C4-2B (cell line): ENCODE measurements at regions not wholly inside any gene's neighbourhood (a gene's known extent, or its start where the extent isn't known, plus 50 kb on each side); places are given as distances from the start of the nearest gene placed in this dataset.

Source experiments
- H3K27ac ChIP-seq: fragments of 450-650 bp; 2 replicates; pipeline ENCODE4 v1.5.1; 2017
- ZFX ChIP-seq: fragments of 450-650 bp; IDR thresholded peaks from 2 replicates; pipeline ENCODE4 v1.6.1; 2017
- TF ChIP-seq, protein P1 (sequence below): fragments of 450-650 bp; conservative IDR thresholded peaks from 2 replicates; pipeline ENCODE4 v1.5.1; 2017; ENCODE audit warnings: mild to moderate bottlenecking

DNA sequence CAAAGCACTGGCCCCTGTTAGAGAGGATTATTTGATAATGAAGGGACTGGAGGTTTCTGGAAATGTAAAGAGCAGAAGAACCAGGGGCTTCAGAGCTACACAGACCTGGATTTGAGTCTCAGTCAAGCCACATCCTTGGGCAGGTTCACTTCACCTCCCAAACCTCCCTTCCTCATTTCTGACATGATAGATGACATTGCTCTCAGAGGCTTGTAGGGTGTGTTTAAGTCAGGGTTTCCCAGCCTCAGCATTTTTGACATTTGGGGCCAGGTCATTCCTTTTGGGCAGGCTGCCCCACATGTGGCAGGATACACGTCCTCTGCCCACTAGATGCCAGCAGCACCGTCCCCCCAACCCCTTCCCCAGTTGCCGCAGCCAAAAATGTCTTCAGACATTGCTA, 474.6 kb downstream of the MATN1 start:
- no peak for TF ChIP-seq ZFX
- TF ChIP-seq, protein P1, sequence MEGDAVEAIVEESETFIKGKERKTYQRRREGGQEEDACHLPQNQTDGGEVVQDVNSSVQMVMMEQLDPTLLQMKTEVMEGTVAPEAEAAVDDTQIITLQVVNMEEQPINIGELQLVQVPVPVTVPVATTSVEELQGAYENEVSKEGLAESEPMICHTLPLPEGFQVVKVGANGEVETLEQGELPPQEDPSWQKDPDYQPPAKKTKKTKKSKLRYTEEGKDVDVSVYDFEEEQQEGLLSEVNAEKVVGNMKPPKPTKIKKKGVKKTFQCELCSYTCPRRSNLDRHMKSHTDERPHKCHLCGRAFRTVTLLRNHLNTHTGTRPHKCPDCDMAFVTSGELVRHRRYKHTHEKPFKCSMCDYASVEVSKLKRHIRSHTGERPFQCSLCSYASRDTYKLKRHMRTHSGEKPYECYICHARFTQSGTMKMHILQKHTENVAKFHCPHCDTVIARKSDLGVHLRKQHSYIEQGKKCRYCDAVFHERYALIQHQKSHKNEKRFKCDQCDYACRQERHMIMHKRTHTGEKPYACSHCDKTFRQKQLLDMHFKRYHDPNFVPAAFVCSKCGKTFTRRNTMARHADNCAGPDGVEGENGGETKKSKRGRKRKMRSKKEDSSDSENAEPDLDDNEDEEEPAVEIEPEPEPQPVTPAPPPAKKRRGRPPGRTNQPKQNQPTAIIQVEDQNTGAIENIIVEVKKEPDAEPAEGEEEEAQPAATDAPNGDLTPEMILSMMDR = no peak
- no peak overlapping the region for H3K27ac ChIP-seq

DNA sequence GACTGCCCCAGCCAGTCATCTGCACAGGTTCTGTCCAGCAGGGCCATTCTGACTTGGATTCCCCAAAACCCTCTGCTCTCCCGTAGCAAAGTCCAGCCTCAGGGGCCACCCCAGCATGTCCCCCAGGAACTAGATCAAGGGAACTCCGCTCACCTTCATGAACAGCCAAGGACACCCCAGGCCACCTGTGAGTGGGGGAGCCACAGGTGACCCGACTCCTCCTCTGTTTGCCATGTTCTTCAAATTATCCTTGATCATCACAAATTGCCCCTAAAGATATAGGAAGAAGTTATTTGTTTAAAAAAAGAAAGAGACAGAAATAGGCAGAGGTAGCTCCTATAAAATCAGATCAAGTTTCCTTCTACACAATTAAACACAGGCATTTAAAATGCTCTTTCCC, 475.0 kb downstream of the MATN1 start:
- no peak overlapping the region for H3K27ac ChIP-seq
- no peak for TF ChIP-seq ZFX
- TF ChIP-seq, protein P1 = no peak

DNA sequence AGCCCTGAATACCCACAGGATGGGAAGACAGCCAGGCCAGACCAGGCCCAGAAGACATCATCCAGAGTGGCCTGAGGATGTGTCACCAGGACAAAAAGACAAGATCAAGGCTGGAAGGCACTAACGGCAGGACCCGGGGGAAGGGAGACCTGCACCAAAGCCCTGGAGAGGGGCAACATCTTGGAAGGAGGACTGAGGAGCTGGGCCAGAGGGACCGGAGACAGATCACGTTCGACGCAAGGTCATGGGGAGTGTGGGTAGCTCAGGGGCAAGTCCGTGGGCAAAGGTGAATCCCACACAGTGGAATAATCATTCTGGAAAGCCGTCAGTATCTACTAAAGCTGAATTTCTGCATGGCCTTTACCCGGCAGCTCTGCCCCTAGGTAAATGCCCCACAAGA, 478.6 kb downstream of the MATN1 start:
- H3K27ac ChIP-seq = no peak overlapping the region
- TF ChIP-seq, protein P1 = no peak
- no peak for TF ChIP-seq ZFX

DNA sequence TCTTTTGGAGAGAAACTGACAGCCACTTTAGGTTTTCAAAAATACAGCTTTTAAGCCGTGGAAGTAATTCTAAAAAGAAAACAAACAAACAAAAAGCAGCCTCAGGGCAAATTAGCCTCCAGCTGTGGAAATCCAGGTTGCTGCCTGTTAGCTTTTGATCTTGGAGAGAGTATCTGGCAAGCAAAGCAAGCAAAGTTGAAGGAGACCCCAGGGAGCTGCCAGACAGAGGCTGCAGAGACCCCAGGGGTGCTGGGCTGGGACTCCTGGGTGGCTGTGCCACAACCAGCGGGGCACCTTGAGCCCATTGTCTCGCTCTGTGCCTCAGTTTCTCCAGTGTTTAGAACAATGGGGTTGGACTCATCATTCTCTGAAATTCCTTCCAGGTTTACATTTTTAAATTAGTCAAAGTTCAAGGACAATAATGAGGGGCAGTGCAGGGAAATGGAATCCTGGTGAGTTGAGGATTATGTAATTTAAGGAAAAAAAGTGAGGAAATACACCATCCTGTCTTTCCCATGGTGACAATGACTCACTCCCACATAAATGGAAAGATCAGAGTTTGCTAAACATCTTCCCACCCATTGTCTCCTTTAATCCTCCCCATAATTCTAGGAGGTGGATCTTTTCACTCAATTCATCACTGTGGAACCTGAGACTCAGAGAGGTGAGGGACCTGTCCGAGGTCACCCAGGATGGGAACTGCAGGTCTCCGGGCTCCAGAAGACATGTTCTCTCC, 480.5 kb downstream of the MATN1 start:
- no peak overlapping the region for H3K27ac ChIP-seq
- TF ChIP-seq, protein P1 = no peak
- TF ChIP-seq ZFX = no peak

DNA sequence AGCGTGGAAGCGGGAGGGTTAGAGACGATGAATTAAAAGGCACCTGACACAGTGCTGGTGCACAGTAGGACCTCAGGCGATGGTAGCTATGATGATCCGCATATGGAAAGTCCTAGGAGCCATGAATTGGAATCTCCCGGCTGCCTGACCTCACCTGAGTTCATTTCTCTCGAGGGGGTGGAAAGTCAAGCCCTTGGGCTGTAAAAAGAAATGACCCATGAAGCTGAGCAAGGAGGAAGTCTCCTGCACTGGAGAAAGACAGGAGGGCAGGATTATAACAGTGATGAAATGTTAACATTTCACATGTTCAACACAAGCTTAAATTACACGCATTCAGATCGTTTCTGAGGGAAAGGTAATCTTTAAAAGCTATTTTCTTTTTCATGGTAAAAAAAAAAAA, 481.2 kb downstream of the MATN1 start:
- no peak overlapping the region for H3K27ac ChIP-seq
- TF ChIP-seq, protein P1 = no peak
- TF ChIP-seq ZFX = no peak

DNA sequence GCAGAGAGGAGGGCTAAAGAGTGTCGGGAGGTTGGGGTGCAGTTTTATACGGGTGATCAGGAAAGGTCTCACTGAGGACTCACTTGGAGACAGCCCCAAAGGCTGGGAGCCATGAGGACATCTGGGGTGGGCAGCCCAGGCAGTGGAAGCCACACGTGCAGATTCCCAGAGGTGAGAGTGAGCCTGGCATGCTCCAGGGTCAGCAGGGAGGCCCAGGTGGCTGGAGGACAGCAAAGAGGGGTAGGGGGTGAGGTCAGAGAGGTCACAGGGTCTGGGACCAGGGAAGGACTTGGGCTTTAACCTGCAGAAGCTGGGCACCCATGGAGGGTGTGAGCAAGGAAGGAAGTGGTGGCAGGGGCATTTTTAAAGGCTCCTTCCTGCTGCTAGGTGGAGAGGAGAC, 481.7 kb downstream of the MATN1 start:
- no peak for TF ChIP-seq ZFX
- TF ChIP-seq, protein P1 = no peak
- H3K27ac ChIP-seq = no peak overlapping the region

DNA sequence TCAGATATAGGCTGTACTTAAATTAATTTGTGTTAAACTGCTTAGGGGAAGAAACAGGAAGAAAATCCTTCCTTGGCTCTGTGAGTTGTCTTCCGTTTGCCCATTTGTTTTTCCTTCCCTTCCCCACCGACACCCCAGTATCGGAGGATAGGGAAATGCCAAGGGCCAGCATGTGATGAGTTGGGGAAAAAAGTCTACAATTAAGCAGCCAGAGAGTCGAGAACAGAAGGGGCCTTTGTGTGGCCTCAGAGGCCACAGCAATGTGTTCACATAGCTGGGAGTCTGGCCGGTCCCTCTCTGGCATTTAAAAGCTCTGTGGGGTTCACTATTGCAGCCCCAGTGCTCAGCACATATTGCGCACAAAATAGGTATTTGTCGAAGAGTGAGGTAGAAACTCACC, 489.3 kb downstream of the MATN1 start:
- no peak overlapping the region for H3K27ac ChIP-seq
- TF ChIP-seq, protein P1 = no peak
- TF ChIP-seq ZFX = no peak
